Superior temporal gyrus (tissue), 1 donor: ENCODE measurements at regions not wholly inside any gene's neighbourhood (a gene's known extent, or its start where the extent isn't known, plus 50 kb on each side); places are given as distances from the start of the nearest gene placed in this dataset.

ENCODE experiments used
- DNase-seq: peaks from one replicate; pipeline ENCODE4 v3.0.0-alpha.2; 2016; ENCODE audit errors: extremely low spot score

- DNase-seq = no peak
Observed at GRCh38 chr6:139931747-139932146, 557.3 kb upstream of the CITED2 start.

DNA sequence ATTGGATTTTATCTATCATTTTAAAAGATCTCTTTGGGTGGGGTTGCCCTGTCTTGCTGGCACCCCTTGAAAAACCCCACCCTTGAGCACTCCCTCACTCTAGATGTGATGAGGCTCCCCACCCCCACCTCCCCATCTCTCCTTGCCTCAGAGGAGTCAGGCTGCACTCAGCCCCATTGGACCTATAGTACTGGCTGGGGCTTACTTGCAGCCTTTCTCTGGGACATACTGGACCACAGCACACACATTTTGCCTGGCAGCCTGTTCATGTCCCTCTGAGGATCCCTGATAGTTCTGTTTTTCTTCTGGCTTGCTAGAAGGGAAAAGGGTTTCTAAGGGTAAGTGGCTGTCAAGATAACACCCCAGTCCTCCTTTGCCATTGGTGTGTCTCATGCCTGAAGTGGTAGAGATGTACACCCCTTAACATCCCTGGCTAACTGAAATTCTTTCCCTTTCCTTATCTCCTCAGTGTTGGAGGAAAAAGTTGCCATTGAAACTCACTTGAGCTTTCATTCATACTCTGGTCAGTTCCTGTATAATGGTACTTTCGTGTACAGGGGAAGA lies 553.4 kb upstream of the CITED2 start:
- DNase-seq = no peak

GRCh38 chr6:139927236-139927635 lies 552.8 kb upstream of the CITED2 start:
- no peak for DNase-seq

- no peak for DNase-seq
Observed at GRCh38 chr6:139926711-139927110, 552.3 kb upstream of the CITED2 start.

- DNase-seq = no peak
Observed at GRCh38 chr6:139925894-139926641, 551.6 kb upstream of the CITED2 start.

DNA sequence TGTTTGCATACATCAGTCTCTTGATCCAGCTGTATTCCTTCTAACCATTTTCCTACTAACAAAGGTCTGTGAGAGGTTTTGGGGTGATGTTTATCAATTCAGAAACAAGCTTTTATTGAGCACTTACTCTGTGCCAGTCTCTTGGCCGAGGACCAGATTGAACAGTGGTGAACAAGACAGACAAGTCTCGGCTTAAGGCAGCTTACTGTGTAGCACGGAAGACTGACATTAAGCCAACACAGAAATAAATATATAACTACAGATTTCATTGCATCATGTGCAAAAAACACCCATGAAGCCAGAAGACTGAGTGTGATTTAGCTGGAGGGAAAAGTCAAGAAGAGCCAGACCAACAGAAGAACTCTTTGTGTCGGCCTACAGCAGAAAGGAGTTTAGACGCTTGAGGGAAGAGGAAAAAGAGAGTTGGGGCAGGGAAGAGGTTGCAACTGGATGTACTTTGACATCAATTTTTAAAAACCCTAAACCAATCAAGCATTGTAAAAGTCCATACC lies 549.6 kb upstream of the CITED2 start:
- no peak for DNase-seq

DNA sequence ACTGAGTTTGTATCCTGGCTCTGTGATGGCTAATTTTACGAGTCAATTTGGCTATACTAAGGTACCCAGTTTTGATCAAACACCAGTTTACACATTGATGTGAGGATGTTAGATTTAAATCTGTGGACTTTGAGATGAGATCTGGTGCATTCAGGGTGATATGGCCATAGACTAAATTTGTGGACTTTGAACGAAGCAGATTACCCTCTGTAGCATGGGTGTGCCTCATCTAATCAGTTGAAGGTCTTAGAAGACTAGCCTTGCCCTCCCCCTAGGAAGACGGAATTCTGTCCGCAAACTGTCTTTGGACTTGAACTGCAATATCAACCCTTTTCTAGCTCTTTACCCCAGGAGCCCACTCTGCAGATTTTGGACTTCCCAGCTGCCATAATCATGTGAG lies 547.8 kb upstream of the CITED2 start:
- no peak for DNase-seq

DNA sequence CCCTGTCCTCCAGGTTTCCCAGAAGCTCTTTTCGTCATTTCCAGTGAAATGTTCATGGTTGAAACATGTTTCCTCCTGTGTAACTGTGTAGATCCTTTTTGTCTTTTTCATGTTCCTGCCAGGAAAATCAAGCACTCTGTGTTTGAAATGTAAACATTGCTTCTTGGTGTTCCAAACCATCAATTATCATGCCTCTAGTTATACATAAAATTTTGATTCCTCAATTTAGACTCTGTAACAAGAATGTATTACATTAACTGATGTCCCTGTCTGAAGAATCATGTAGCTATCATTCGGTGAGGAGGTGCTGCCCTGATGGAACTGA lies 546.3 kb upstream of the CITED2 start:
- no peak for DNase-seq

- no peak for DNase-seq
Observed at GRCh38 chr6:139920027-139920775, 545.8 kb upstream of the CITED2 start.

DNA sequence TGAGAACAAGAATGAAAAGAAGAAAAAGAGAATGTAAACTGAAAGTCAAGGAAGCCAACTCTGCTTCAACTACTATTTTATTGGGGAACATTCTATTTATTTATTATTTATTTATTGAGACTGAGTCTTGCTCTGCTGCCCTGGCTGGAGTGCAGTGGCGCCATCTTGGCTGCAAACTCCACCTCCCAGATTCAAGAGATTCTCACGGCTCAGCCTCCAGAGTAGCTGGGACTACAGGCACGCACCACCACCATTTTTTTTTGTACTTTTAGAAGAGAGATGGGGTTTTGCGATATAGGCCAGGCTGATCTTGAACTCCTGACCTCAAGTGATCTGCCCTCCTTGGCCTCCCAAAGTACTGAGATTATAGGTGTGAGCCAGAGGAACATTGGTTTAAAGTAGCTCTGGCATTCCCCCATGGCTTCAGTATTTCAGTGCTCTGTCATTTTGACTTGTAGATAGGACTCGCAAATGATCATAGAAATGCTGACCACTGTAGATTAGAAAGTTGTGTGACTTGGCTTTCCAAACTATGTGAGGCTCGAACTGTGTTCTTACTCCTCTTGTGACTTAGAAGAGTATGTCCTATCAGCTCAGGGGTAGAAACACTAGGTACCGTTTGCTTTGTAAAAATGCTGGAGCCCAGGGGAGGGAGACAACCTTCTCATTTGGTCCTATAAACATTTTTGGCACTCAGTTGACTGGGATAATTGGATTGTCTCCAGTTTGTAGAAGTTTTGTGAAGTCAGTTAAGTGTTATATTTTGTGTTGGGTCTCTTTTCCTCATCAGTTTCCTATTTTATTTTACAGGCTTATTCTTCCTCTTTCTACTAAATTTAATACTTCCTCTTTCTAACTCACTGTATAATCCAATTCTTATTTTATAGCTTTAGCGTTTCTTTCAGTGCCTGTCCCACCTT lies 544.9 kb upstream of the CITED2 start:
- DNase-seq = no peak

DNA sequence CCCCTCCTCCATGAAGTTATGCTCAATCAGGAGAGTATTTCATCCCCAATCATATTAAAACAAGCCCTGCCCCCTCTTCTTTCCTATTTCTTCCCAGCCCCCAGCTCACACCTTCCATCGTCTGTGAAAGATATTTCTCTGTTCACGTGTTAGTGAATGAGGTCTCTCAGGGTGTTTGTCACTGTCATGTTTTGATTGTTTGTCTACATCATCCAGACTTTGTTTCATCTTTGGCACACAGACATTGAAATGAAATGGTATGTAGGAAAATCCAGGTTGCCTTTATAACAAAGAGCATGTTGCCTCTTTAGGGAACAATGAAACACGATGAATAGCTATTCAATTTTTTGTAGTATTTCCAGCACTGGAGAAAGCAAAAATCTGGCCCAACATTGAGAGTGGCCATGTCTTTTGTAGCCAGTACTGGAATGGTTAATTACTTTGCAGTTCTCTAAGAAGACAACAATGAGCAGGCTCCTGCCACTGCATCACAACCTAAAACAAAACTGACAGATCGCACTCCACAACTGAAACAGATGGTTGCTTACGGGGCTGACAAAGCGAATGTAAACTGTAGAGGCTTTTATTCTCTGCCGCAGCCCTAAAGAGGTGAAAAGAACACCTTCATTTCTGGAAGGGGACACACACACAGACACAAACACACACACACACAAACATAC lies 543.6 kb upstream of the CITED2 start:
- no peak for DNase-seq

- no peak for DNase-seq
Observed at GRCh38 chr6:139914910-139915309, 540.5 kb upstream of the CITED2 start.

DNA sequence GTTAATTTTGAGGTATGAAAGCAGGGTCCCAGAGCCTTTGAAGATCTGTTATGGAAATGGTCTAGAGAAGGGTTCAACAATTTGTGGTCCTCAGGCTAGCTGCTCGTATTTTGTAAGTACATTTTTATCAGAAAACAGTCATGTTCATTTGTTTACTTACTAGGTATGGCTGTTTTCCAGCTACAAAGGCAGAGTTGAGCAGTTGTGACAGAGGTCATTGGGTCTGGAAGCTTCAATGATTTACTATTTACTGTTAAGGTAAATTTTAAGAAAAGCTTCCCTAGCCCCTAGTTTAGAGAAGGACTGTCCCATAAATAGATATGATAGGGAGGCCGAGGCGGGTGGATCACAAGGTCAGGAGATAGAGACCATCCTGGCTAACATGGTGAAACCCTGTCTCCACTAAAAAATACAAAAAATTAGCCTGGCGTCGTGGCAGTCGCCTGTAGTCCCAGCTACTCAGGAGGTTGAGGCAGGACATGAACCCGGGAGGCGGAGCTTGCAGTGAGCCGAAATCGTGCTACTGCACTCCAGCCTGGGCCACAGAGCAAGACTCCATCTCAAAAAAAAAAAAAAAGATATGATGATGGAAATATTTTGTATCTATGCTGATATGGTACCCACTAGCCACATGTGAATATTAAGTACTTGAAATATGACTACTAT lies 538.4 kb upstream of the CITED2 start:
- no peak for DNase-seq

- no peak for DNase-seq
Observed at GRCh38 chr6:139909992-139910391, 535.5 kb upstream of the CITED2 start.

DNA sequence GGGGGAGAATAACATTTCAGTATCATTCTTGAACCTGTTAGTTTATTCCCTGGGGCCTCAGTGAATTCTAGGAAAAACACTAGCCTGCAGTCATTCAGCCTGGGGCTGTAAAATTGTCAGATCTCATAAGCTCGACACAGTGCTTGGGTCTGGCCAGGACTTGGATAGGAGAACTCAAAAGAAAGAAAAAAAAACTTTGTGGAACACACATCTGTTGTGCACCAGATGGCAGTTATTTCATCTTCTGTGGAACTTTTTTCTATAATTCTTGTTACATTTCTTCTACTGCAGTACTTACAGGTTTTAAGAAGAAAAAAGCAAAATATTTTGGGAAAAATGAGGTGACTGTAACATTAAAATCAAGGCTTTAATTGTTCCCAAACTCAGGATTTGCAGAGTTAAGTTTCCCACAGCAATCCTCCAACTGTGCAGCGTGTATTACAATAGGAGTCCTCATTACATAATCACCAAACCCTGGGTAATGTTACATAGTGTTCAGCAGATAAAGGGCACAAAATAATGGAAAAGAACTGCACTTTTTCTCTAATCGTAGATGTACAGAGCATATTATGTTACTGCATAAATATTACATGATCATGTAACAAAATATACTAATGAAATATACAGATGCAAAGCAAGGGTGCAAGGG lies 531.1 kb upstream of the CITED2 start:
- peak; percentile 60 for DNase-seq

GRCh38 chr6:139904568-139904967 lies 530.1 kb upstream of the CITED2 start:
- DNase-seq = no peak

GRCh38 chr6:139904158-139904533 lies 529.7 kb upstream of the CITED2 start:
- DNase-seq = no peak

- no peak for DNase-seq
Observed at GRCh38 chr6:139903411-139904157, 529.1 kb upstream of the CITED2 start.

DNA sequence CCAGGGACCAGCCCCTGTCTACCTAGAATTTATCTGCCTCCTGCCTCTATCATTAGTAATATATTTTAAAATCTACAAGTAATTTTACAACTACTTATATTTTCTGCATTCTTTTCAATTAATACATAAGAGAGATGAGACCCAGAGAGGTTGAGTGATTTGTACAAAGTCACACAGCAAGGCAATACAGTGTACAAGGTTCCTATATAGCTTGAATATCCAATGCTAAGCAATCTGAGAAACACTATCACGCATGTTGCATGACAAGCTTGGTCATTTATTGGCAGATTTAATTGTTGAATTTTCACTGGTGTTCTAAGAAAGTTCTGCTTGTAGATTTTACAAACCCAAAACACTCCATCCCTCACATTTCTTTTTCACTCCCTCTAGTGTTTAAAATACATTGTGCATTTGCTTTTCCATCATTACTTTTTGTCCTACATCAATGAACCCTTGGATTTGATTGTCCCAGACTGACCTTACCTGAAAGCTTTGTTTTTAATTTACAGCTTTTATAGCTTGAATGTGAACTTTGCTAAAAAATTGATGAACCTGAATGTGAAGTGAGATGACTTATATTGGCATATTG lies 520.9 kb upstream of the CITED2 start:
- no peak for DNase-seq
